ENCODE measurements at regions not wholly inside any gene's neighbourhood (a gene's known extent, or its start where the extent isn't known, plus 50 kb on each side); places are given as distances from the start of the nearest gene placed in this dataset.

DNA sequence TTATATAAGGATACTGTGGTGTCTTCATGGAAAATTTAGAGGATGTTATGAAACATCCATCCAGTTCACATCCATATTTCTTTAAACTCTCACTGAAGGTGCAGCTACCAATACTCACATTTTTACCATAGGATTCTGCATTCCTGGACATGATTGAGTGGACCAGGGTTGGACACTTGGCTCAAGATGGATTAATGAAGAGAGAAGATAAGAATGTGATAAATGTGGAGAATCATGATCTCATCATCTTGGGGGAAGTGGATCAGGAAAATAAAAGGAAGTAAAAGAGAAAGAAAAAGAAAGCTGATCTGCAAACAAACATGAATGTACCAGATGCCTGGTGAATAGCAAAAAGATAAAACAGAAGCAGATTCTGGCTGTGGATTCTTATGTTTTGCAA is 175.4 kb downstream of the NPFFR2 start:
- H4K20me1 ChIP-seq (ENCODE audit: control insufficient read depth, extremely low read depth, insufficient read depth, low read length), result no peaks in the 10 kb centered on the region
- no peaks in the 10 kb centered on the region for H3K9me1 ChIP-seq (ENCODE audit: control insufficient read depth, extremely low read depth, insufficient read depth, low read length)
- peaks cover 3% of the 10 kb centered on the region for H3K4me1 ChIP-seq (ENCODE audit: control insufficient read depth, extremely low read depth, insufficient read depth, low read length)
- no peak overlapping the region for H3K9ac ChIP-seq (ENCODE audit: control insufficient read depth, extremely low read depth, insufficient read depth, low read length)
- no peak overlapping the region for H2AFZ ChIP-seq (ENCODE audit: control insufficient read depth, low read length)
- DNase-seq (ENCODE audit: low read depth, low spot score) (no peak), FAIRE-seq (no peak)
- H3K4me2 ChIP-seq (ENCODE audit: control insufficient read depth, extremely low read depth, insufficient read depth, low read depth, low read length), result no peak overlapping the region
- dilution Hi-C loops (cut with MboI; ENCODE audit: extremely low pct_ligation_motif_present, low sequenced_read_pairs), result no loop called here
- no peaks in the 10 kb centered on the region for H3K79me2 ChIP-seq (ENCODE audit: control insufficient read depth, insufficient read depth, low read length)
- TF ChIP-seq, protein P1, sequence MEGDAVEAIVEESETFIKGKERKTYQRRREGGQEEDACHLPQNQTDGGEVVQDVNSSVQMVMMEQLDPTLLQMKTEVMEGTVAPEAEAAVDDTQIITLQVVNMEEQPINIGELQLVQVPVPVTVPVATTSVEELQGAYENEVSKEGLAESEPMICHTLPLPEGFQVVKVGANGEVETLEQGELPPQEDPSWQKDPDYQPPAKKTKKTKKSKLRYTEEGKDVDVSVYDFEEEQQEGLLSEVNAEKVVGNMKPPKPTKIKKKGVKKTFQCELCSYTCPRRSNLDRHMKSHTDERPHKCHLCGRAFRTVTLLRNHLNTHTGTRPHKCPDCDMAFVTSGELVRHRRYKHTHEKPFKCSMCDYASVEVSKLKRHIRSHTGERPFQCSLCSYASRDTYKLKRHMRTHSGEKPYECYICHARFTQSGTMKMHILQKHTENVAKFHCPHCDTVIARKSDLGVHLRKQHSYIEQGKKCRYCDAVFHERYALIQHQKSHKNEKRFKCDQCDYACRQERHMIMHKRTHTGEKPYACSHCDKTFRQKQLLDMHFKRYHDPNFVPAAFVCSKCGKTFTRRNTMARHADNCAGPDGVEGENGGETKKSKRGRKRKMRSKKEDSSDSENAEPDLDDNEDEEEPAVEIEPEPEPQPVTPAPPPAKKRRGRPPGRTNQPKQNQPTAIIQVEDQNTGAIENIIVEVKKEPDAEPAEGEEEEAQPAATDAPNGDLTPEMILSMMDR (optimal IDR thresholded peaks at IDR 0.05 in 1 of 3, IDR thresholded peaks at IDR 0.05 in 1 of 3, conservative IDR thresholded peaks at IDR 0.05 in 1 of 3; ENCODE audit: extremely low read depth in 1 of 3, insufficient read depth in 2 of 3, low read length in 3 of 3), result no peak
- no peak for TF ChIP-seq EZH2 (IDR thresholded peaks at IDR 0.05; ENCODE audit: low read length)
- H3K4me3 ChIP-seq (ENCODE audit: control insufficient read depth in 2 of 3, extremely low read depth in 1 of 3, insufficient read depth in 2 of 3, low read depth in 1 of 3, low read length in 3 of 3), result no peak overlapping the region
- H3K9me3 ChIP-seq (ENCODE audit: control insufficient read depth, low read depth, low read length), result no peaks in the 10 kb centered on the region
- no peak overlapping the region for H3K27ac ChIP-seq (ENCODE audit: control insufficient read depth, insufficient read depth, low read length)
- no peaks in the 10 kb centered on the region for H3K36me3 ChIP-seq (ENCODE audit: control insufficient read depth in 2 of 2, extremely low read depth in 1 of 2, insufficient read depth in 2 of 2, low read length in 2 of 2)
- H3K27me3 ChIP-seq (ENCODE audit: control insufficient read depth, extremely low read depth, insufficient read depth, low read length), result no peaks in the 10 kb centered on the region

DNA sequence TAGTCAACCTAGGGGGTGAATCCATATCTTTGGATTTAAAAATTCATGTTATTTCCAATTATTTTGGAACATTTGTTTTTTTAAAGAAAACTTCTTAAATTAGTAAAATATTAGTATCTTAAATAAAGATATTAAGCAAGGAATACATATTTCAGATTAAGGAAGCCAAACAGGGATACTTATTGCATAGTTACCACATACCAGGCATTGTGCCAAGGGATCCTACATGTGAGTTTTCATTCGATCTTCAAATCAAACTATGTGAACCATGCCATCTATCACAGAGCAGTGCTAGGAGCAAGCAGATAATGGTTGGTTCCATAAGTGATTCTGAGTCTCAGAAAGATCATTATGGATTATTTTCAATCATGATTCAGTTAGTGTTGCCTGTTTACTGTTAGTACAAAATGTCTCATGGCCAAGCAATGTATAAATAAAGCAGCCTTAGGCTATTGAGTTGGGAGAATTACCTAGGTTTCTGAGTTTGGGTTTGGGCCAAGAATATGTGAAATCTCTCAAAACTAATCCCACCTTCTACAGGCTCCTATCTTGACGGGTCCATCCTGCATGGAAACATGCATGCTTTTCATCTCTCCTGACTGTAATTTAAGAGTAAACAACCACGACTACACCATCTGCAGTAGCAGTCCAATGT is 176.7 kb downstream of the NPFFR2 start:
- H3K27ac ChIP-seq (ENCODE audit: control insufficient read depth, insufficient read depth, low read length), result no peak overlapping the region
- DNase-seq (ENCODE audit: low read depth, low spot score) (no peak), FAIRE-seq (no peak)
- H3K4me3 ChIP-seq (ENCODE audit: control insufficient read depth in 2 of 3, extremely low read depth in 1 of 3, insufficient read depth in 2 of 3, low read depth in 1 of 3, low read length in 3 of 3), result no peak overlapping the region
- H3K27me3 ChIP-seq (ENCODE audit: control insufficient read depth, extremely low read depth, insufficient read depth, low read length), result no peaks in the 10 kb centered on the region
- H2AFZ ChIP-seq (ENCODE audit: control insufficient read depth, low read length), result no peak overlapping the region
- H3K9me3 ChIP-seq (ENCODE audit: control insufficient read depth, low read depth, low read length), result no peaks in the 10 kb centered on the region
- peaks cover 3% of the 10 kb centered on the region for H3K4me1 ChIP-seq (ENCODE audit: control insufficient read depth, extremely low read depth, insufficient read depth, low read length)
- no peaks in the 10 kb centered on the region for H4K20me1 ChIP-seq (ENCODE audit: control insufficient read depth, extremely low read depth, insufficient read depth, low read length)
- H3K4me2 ChIP-seq (ENCODE audit: control insufficient read depth, extremely low read depth, insufficient read depth, low read depth, low read length), result no peak overlapping the region
- no peaks in the 10 kb centered on the region for H3K36me3 ChIP-seq (ENCODE audit: control insufficient read depth in 2 of 2, extremely low read depth in 1 of 2, insufficient read depth in 2 of 2, low read length in 2 of 2)
- no peaks in the 10 kb centered on the region for H3K9me1 ChIP-seq (ENCODE audit: control insufficient read depth, extremely low read depth, insufficient read depth, low read length)
- H3K79me2 ChIP-seq (ENCODE audit: control insufficient read depth, insufficient read depth, low read length), result no peaks in the 10 kb centered on the region
- TF ChIP-seq, protein P1 (optimal IDR thresholded peaks at IDR 0.05 in 1 of 3, IDR thresholded peaks at IDR 0.05 in 1 of 3, conservative IDR thresholded peaks at IDR 0.05 in 1 of 3; ENCODE audit: extremely low read depth in 1 of 3, insufficient read depth in 2 of 3, low read length in 3 of 3), result no peak
- no peak overlapping the region for H3K9ac ChIP-seq (ENCODE audit: control insufficient read depth, extremely low read depth, insufficient read depth, low read length)
- dilution Hi-C loops (cut with MboI; ENCODE audit: extremely low pct_ligation_motif_present, low sequenced_read_pairs), result no loop called here

All from keratinocyte (primary cell).